Inferior parietal cortex (tissue), 1 donor: ENCODE measurements at regions not wholly inside any gene's neighbourhood (a gene's known extent, or its start where the extent isn't known, plus 50 kb on each side); places are given as distances from the start of the nearest gene placed in this dataset.
A peak's percentile ranks its signal among the peaks of the same experiment; 100 is the strongest.
"Not testable (repeated sequence)": the region's sequence is repeated elsewhere in the genome, so short reads cannot be mapped to it uniquely, and the experiment has no call there.

Experiments
- DNase-seq: peaks from one replicate; pipeline ENCODE4 v3.0.0-alpha.2; 2016; ENCODE audit errors: extremely low spot score

DNA sequence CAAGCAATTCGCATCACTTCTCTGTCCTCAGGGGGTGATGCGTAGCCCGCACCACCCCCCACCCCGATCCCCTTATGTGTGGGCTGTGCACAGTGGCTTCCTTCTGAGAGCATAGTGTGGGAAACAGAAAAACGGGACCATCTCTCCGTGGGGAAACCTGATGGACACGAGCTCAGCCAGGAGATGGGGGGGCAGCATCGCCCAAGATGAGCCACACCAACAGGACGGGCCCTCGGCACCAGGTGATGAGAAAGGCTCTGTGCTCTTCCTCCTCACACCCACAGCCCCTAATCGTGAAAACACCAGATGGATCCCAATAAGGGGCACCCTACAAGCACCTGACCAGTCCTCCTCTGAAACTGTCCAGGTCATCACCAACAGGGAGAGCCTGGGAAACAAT, 153.6 kb downstream of the SHANK2 start:
- DNase-seq: no peak

DNA sequence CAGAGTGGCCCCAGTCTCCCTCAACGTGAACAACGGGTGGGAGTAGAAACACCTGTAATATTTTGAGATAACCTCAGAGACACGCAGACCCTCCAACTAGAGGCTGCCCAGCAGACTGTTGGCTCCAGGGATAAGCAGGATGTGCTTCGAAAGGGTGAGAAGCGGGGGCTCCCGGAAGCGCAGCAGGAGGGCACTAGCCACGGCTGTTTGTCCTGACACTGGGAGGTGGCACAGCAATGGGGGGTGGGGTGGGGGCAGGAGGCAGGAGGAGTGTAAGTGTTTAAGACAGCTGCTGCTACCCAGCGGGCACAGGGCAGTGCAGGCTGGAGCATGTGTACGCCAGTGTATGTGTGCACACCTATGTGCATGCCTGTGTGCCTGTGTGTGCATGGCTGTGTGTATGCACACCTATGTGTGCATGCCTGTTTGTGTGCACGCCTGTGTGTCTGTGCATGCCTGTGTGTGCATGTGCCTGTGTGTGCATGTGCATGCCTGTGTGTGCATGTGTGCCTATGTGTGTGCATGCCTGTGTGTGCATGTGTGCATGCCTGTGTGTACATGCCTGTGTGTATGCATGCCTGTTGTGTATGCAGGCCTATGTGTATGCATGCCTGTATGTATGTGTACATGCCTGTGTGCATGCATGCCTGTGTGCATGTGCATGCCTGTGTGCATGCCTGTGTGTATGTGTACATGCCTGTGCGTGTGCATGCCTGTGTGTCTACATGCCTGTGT, 154.7 kb downstream of the SHANK2 start:
- no peak for DNase-seq

DNA sequence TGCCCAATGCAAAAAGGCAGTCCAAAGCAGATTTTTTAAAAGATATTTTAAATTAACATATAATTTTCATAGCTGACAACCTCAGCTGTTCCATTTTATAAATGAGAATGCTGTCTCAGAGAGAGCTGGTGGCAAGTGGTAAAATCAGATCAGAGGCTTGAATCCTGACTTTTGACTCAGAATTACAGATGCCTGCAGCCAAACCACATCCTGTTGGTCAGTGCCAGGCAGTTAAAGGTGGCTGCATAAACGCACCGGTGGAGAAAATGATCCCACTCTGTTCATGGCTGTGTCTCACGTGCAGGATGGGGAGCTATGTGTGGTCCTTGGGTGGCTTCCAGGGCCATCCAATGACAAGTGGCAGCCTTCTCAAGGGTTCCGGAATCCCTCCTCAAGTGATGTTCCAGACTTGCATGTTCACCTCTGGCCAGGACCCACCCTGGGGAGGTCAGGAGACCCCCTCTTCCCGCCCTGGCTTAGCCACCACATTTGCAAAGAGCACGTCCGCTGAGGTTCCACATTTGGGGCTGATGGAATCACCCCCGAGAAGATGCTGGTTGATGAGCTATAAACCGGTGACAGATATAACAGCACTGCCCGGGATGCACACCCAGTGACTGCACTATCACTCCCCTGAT, 155.5 kb downstream of the SHANK2 start:
- DNase-seq: no peak

DNA sequence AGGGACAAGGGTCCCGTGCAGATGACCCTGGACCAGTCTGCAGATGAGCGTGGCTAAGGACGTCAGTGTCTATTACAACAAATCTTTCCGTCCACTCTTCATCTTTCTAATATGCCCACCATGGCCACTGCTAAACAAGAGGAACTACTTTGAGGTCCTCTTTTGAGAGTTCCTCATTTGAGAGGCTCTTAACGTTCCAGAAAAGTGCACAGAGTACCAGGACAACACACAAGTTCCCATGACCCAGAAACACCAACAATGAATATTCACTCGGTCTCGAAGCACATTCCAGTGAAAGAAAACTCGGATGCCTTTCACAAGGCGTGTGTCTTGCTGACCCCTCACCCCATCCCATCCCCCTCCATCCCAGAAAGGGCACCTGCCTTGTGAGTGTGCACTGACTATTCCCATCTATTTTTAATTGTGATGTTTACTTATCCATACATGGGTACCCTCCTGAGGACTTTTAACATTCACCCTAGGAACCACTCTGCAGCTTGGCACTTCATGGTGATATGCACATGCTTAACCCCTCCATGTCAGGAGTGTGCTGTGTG, 157.0 kb downstream of the SHANK2 start:
- DNase-seq: no peak

DNA sequence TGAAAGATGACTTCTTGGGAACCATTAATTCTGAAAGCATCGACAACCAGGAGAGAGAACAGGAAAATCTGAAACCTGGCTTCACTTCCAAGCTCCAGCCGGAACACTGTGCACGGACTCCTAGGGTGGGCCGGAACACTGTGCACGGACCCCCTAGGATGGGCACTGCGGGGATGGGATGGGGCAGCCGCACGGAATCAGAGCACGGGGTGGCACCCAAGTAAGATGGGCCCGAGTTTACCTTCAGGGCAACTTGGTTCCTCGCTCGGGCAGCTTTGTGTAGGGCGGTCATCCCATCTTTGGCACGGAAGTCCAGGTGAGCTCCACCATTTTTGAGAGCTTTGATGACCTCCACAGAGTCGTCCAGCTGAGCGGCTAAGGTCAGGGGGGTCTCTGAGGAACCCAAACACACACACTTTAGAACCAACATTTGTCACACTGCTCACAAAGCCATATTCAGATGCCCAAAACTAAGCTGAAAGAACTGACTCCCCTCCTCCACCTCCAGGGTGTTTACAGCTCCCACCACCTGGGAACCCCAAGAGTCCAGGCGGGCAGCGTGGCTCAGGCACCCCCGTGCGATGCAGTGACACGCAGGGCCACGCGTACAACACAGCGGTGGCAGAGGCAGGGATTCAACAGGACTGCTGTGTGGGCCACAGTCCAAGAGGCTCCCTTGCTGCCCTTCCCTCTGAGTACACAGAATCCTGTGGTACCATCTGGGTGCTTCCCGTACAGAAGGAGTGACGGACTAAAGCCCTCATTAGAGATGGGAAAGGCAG, 157.9 kb downstream of the SHANK2 start:
- no peak for DNase-seq

DNA sequence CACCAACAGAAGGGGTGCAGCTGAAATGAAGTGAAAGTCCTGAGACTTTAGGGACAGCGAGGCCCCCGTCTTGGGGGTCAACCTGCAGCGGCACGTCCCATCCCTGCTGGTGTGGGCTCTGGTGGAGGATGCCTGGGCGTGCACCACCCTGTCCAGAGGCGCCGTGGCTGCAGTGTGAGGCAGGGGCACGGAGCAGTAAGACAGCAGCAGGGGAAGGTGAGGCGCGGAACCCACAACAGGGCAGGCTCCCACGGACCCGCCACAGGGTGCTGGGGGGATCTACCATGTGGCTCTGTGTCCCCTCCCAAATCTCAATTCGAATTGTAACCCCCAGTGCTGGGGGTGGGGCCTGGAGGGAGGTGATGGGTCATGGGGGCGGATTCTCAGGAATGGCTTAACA, 158.6 kb downstream of the SHANK2 start:
- DNase-seq: no peak

DNA sequence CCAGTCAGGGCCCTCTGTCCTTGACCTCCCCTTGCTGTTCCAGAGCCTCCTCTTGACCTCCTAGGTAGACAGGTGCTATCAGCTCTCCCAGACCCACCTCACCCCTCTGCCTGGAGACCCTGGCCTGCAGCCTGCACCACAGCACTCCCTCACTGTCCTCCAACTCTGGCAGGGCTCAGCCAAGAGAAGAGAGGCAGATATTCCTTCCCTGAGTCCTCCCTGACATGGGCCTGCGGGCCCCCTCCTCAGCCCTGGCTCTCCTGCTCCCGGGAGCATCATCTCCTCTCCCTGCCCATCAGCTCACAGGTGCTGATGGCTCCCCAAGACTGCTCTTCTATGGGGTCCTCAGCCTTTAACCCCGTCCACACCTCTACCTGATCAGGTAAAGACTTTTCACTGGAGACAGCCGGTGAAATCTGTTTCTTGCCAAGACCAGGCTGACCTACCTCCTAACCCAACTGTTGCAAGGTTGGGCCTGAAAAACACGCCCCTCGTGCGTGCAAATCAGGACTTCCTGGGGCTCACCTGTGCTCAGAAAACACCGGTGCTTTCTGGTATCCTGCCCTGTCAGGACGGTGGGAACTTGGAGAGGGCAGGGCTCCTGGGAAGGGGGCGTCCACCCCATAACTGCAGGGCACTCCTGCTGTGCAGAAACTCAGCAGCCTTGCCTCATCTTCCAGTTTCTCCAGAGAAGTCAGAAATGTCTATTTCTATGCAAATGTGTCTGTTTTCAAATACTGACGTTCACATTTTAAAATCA, 160.7 kb downstream of the SHANK2 start:
- DNase-seq: no peak

DNA sequence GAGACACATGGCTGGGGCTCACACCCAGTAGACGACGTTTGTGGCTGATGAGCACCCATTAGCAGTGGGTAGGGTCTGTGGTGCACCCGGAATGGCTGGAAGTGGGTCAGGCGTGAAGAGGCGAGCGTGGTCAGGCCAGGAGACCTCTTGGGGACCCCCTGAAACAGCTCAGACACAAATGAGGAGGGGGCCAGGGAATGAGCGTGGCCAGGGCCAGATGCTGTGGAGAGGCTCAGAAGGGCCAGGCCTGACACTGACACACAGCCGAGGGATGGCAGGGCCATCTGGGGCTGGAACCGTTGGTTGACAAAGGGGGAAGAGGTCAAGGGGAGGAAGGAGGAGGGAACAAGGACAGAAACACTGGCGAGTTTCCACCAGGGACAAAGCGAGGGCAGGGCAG, 162.8 kb downstream of the SHANK2 start:
- DNase-seq: no peak

DNA sequence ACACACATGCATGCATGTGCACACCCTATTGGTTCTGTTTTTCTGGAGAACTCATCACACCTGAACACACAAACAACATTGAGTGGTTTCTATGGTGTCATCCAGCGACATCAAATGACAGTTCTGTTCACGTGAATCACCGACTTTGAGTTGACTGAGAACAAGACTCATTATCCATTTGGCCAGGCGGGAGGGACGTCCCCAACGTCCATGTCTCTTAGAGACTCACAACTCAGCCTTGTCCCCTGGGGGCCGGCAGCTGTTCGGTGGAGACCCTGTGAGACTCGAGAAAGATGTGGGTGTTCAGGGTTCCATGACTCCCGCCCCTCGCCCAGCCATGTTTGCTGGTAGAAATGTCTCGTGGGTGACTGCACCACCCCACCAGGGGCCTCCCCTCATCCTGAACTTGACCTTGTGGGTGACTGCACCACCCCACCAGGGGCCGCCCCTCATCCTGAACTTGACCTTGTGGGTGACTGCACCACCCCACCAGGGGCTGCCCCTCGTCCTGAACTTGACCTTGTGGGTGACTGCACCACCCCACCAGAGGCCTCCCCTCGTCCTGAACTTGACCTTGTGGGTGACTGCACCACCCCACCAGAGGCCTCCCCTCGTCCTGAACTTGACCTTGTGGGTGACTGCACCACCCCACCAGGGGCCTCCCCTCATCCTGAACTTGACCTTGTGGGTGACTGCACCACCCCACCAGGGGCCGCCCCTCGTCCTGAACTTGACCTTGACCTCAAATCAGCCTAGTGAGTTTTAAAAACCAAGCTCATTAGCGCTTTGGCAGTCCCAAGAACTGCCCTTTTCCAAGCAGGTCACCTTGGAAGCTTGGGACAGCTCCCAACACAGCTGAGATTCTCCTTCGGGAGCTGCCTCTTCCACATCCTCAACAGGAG, 163.8 kb downstream of the SHANK2 start:
- not testable (repeated sequence) for DNase-seq

DNA sequence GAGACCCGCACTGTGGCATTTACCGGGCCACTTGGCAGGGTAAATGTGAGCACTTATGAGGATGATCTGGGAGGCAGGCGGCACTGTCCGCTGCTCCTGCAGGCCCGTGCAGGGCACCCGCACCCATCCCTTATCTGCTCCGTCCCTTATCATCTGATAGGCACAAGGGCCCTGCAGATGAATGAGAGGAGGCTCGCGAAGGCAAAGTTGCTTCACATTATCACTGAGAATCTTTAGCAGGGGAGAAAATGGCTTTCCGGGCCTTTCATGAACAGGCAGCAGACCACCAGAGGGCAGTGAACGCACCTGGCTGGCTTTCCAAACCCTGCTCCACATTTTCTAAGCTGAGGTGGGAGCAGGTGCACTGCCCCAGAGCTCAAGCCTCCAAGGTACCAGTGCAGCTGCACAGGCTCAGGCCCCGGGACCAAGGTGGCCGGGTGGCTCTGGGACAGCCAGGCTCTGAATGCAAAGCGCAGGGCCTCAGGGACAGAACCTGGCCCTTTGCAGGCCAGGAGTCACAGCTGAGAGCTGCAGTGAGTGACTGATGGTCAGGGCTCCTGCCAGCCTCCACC, 165.6 kb downstream of the SHANK2 start:
- DNase-seq: no peak

DNA sequence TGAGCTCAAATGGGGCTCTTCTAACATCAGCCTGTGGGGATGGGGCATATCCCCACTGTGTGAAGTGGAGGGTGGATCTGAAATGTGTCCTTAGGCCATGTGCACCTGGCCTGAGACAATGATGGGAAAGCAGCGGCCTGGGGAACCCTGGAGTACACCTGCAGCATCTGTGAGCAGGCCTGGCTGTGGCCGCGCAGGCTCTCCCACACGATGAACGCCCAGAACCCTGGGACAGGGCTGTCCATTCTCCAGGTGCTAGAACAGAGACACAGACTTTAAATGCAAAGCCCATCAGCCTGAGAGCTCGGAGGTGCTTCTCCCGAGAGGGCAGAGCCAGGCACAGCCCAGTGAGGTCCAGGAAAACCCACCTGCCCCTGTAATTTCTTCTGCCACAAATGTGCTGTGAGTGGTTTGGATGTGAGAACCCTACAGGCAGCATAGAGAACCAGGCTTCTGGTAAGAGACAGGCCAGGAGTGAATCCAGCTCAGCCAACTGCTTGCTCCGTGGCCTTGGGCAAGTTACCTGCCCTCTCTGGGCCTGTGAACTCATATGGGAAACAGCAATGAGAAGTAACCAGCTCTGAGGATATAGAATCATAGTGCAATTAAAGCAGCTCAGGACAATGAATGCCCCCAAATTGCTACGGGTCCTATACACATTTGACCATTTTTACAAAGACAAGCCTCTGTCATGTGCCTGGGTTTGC, 167.9 kb downstream of the SHANK2 start:
- DNase-seq: no peak

DNA sequence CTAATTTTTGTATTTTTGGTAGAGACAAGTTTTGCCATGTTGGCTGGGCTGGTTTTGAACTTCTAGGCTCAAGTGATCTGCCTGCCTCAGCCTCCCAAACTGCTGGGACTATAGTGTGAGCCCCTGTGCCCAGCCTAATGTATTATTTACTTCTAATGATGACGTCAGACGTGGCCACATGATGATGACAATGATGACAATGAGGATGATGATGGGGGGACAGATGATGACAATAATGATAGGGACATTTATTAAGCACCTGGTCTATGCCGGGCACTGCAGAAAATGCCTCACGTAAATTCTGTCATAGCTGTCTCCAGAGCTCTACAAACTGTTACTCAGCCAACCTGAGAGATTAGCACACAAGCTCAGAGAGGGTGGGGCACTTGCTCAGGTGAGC, 169.3 kb downstream of the SHANK2 start:
- no peak for DNase-seq

DNA sequence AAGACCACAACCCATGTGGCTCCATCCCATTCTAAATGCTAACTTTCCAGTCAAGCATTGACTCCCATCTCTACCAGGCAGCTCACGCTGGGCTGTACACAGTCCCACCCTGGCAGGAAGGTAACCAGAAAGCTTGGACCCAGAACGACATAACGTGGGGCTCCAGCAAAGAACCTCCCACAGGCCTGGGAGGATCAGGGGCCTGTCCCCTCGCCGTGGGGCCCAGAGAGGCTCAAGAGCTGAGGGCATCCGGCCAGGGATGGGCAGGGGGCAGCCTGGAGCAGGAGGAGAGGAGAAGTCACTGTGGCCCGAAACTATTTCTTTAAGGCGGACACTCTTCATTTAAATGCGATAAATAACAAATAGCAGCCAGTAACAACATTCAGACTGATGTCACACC, 169.9 kb downstream of the SHANK2 start:
- DNase-seq: no peak

DNA sequence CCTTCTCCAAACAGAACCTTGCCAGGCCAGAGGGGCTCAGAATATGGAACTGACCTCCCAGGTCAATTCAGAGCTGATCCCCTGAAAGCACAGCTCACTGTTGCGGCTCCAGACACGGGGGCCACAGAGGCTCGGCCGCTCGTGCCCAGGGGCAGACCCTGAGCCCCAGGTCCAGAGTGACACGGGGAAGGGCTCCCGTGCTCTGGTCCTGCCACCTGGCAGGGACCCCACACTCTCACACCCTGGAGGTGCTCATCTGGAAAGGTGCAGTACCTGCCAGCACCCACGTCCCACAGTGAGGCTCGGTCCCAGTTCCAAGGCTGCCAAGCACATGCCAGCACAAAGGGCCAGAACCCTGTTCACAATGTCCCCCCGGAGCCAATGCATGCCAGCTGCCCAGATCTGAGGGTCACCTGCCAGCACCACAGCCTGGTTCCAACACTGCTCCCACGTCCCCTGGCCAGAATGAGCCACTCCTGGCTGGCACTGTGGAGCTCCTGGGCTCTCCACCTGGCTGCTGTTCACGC, 170.6 kb downstream of the SHANK2 start:
- DNase-seq: no peak

DNA sequence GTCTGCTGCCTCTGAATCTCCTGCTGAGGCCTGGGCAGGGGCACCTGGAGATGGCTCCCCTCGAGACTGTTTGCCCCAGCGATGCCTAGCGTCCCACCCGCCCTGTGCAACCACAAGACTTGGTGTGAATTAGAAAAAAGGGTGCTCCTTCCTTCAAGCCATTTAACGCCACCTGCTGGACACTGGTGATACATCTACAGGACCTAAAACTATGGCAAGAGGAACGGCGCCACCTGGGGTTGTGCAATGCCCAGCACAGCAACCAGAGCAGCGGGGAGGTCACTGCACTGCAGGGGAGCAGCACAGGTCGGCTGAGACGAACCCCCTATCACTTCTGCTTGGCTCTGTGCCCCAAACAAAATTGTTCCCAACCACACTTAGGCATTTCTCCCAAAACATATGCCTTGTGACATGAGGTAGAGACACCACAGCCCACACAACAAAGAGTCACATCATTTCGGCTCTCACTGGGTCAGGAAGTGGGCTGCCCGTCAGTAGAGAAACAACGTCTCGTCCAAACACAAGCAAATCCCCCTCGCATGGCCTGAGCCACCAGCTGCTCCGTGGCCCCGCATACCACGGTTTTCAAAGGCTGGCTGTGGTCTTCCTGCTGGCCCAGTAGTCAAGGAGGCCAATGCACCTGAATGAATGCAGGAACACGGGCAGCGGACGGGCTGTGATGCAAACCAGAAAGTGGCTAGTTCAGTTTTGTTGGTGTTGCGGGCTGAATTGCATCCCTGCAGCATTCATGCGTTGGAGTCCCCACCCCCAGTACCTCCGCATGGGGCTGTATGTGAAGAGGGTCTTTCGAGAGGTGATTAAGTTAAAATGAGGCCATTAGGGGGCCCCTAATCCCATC, 171.9 kb downstream of the SHANK2 start:
- peak; percentile 88 for DNase-seq

DNA sequence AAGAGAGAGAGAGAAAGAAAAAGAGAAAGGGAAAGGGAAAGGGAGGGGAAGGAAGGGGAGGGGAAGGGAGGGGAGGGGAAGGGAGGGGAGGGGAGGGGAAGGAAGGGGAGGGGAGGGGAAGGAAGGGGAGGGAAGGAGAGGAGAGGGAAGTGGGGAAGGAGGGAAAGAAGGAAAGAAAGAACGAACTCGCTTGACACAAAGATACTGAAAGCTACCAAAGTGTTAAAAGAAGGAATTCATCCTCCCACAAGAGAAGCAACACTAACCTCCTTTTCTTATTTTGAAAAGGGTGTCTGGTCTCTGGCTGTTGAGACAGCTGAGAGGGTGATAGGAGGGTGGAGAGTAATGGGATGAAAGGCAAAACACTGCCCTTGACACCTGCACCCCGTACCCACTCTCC, 172.6 kb downstream of the SHANK2 start:
- DNase-seq: no peak

DNA sequence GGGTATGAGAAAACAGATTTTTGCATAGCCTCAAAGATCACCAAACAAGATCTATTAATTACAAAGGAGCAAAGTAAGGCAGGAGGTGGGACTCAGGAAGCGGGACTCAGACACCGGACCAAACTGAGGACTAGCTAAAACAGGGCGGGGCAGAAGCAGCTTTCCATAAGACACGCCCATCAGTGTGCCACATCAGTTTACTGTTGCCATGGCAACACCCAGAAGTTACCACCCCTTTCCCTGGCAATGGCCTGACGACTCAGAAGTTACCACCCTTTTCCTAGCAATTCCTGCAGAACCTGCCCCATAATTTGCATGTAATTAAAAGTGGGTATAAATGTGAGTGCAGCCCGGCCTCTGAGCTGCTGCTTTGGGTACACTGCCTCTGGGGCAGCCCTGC, 173.9 kb downstream of the SHANK2 start:
- DNase-seq: no peak

DNA sequence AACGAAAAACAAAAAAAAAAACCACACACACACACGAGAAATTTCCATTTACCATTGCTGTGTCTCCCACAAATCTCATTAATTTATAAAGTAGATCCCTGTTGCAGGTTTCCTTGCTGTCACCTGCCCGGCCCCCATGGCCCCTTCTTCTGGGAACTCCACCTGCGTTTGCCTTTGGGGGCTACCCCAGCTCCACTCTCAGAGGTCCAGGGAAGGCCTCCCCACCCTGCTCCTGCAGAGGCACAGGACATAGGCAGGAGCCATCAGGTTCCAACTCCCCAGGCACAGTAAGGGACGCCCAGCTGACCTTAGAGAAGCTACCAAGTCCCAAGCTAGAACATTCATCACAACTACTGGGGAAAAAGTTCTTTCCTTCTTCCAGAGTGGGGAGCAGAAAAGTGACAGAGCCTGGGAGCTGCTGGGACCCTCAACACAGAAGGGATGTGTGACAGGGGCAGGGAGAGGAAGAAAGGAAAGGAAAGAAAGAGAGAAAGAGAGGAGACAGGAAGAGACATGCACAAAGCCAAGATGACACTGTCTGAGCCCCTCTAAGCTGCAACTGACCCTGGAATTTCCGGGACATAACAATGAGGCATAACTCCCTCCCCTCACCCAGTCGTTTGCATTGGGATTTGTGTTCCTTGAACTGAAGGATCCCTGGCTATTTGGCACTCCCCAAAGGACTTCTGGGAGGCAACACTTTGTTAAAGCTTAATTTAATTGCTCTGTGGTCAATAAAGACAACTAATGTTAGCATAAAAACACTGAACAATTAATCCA, 175.7 kb downstream of the SHANK2 start:
- DNase-seq: no peak
